Mucosa of gallbladder (tissue), 1 donor: ENCODE measurements at regions not wholly inside any gene's neighbourhood (a gene's known extent, or its start where the extent isn't known, plus 50 kb on each side); places are given as distances from the start of the nearest gene placed in this dataset.

Experiments
- DNase-seq: peaks from one replicate; pipeline ENCODE4 v3.0.0-alpha.2; 2020; ENCODE audit warnings: low spot score
- donor health status: DM: no; HTN: no; CAD: no.

DNA sequence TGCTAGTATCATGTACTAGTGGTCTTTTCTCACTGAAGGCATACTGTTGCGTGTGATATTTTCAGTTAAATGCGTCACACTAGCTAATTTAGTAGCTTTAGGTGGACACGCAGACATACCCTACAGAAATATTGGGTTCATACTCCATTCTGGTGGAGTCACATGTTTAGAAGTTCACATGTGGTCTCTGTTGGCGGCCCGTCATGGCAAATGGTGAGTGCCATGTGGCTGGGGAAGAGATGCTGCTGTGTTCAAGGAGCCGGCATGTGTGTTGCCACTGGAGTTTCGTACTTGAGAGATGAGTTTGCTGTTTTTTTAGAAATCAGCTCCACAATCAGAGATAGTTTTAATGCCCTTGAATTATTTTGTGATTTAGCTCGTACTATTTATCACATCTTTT, 454.6 kb downstream of the PCNX1 start:
- no peak for DNase-seq

DNA sequence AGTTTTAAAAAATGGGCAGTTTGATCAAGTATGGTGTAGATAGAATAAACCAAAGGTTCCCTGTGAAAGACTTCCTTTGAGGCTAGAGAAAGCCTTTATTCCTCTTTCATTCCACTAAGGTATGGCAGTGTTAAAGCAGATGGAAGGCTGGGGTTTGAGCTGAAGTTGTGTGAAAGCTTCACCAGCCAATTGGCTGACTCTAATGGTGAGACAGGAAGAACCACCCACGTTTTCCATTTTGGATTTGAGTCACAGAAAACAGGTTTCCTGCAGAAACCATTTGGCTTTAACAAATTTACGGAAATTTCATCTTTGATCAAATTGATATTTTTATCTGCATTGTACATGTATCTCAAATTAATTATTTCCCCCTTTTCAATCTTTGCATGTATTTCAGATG, 455.0 kb downstream of the PCNX1 start:
- no peak for DNase-seq

DNA sequence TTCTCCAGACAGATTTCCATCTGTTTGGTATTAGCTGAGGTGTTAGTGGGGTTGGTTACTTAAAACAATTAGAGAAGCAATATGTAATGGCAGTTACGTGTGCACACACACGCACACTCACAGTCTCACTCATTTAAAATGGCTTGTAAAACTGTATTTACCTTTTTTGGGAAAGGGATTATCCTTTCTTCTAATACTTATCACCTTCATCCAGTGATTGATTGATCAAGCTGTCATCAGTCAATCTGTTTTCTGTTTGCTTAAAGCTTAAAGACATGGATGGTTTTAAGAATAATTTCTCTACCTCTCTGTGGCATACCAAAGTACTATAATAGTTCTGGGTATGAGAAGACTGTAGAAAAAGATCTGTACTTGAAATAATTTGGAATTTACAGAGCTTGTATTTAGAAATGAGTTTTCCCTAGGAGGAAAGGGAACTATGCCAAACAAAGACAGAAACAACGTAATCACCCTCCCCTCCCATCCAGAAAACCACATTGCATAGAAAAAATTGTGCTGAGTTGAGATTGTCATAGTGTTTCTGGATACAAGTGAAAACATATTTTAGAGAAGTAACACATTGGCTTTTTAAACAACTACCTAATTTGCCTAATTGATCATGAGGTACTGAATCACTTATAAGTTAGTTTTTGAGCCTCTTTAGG, 455.8 kb downstream of the PCNX1 start:
- no peak for DNase-seq

DNA sequence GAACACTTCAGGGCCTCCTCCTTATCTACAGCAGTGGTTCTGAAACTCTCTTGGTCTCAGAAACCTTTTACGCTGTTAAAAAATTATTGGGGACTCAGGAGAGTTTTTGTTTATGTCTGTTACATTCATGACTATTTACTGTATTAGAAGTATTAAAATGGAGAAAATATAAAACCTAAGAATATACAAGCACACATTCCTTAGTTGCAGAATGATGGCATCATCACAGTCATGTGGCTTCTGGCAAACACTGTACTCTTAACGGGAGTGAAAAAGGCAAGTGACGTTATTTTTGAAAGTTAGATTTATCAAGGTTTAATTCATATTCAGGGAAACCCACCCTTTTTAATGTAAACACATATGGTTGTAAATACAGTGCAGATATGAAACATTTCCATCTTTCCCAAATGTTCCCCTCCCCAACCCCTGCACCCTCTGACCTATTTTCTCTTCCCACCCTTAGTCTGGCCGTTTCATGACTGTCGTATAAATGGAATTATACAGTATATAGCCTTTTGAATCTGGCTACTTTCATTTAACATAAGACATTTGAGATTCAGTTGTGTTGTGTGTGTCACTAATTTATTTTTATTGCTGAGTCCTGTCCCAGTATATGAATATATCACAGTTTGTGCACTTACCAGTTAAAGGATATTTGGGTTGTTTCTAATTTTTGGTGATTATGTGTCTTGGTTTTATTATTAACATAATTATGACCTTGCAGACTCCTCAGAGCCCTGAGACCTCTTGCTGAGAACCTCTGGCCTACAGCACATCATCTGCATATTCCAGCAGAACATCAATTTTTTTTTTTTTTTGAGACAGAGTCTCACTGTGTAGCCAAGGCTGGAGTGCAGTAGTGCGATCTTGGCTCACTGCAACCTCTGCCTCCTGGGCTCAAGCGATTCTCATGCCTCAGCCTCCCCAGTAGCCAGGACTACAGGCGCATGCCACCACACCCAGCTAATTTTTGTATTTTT, 457.0 kb downstream of the PCNX1 start:
- DNase-seq = peak; percentile 26

- DNase-seq = no peak
Measured at GRCh38 chr14:71365361-71365760, 458.1 kb downstream of the PCNX1 start.

DNA sequence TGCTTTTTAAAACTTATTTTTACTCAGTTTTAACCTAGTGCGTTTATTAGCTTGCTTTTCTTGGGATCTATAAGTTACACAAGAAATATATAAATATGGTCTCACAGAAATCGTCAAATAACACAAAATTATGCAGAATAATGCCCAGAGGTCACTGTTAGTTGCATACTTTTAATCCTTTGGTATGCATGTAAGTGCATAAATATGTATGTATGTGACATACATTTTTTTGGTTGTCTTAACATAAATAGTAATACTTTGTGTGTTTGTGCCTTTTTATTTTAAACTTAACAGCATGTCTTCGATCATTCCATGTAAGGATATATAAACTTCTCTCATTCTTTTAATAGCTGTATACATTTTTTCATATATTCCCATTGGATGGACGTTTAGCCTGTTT, 459.6 kb downstream of the PCNX1 start:
- DNase-seq = no peak

DNA sequence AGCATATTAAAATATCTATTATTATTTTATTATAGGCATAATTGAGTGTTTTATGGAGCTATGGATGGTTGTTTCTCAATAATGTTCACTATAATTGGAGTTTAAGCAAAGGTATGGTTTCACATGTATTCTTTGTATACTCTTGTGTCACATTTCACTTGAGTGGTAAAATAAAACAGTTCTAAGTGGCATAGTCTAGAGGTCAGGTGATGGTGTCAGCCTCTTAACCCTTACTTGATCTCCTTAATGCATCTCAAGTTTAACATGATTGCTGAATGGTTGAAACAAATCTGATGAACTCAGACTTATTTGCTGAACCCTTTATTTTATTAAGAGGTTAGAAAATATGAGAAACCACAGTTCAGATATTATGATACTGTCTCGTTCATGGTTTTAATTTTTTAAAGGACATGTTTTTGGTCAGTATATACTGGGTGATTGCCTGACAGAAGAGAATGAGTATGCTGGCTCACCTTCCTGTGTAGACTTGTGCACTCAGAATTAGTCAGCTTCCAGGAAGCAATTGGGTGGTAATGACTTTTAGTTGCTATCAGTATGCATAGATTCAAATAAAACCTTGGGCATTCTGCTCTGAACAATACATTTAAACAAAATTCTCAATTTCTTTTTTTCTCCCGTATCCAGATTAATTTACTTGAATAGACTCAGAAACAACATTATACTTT, 464.6 kb downstream of the PCNX1 start:
- no peak for DNase-seq

- no peak for DNase-seq
Measured at GRCh38 chr14:71372411-71372838, 465.2 kb downstream of the PCNX1 start.

- no peak for DNase-seq
Measured at GRCh38 chr14:71373773-71374172, 466.5 kb downstream of the PCNX1 start.

- no peak for DNase-seq
Measured at GRCh38 chr14:71374989-71375388, 467.7 kb downstream of the PCNX1 start.

- DNase-seq = no peak
Measured at GRCh38 chr14:71377099-71377498, 469.8 kb downstream of the PCNX1 start.

GRCh38 chr14:71380271-71380670, 473.0 kb downstream of the PCNX1 start:
- DNase-seq = no peak

DNA sequence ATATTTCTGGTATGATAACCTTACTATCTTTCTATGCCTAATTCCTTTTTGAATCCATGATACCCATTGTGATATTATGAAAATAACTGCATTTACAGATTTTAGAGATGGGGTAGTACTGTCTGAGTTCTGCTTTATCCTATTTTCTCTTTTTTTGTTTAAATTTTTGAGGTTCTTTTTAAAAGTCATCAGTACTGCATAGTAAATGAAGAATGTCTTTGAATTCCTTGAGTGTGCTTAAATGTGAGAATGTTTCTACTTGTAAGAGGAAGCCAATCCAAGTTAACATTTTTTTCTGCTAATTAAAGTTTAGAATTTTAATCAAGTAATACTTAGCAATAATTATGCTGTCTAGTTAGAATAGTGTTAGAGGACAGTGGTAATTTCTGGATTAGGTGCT, 474.6 kb downstream of the PCNX1 start:
- DNase-seq = no peak

GRCh38 chr14:71382315-71382714, 475.1 kb downstream of the PCNX1 start:
- no peak for DNase-seq

DNA sequence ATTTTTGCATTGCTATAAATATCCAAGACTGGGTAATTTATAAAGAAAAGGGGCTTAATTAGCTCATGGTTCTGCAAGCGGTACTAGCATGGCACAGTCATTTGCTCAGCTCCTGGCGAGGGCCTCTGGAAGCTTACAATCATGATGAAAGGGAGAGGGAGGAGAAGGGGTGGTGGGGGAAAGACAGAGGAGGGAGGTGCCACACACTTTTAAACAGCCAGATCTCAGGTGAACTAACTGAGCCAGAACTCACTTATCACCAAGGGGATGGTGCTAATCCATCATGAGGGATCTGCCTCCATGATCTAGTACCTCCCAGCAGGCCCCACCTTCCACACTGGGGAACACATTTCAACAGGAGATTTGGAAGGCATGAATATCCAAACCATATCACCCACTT, 476.3 kb downstream of the PCNX1 start:
- DNase-seq = no peak

- DNase-seq = no peak
Measured at GRCh38 chr14:71384007-71384845, 477.0 kb downstream of the PCNX1 start.

DNA sequence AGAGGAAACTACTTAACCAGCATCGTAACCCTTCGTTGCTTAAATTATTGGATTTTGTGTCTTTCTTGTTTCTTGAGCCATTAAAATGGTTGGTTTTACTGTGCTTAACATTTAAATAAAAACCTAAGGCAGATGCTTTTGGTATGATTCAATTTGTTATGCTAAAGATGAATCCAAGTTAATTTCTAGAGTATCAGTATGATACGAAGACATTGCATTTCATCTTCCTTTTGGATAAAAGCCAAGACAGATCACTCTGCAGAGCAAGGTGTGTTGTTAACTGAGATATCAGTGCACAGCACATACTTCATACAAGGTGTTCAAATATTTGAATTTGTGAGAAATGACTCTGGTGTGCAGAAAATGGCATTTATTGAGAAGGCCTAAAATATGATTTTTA, 480.5 kb downstream of the PCNX1 start:
- DNase-seq = no peak

GRCh38 chr14:71388336-71388735, 481.1 kb downstream of the PCNX1 start:
- DNase-seq = no peak

- no peak for DNase-seq
Measured at GRCh38 chr14:71388862-71389261, 481.6 kb downstream of the PCNX1 start.

DNA sequence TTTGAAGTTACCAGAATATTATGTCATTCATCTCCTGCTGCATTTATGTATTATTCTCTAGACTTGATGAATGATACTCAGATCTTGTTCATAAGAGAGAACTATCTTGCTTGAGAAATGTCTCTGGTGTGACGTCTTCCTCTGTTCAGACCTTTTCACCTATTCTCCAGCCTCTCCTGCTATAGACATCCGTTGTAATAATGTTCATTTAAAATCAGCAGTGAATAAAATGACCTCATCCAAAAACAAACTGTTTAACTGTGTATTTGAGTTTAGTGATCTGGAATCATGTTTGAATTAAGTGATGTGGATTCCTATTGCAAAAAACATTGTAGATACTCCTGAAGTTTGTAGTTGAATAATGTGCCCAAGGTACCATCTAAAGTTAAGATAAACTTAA, 487.1 kb downstream of the PCNX1 start:
- DNase-seq = no peak

DNA sequence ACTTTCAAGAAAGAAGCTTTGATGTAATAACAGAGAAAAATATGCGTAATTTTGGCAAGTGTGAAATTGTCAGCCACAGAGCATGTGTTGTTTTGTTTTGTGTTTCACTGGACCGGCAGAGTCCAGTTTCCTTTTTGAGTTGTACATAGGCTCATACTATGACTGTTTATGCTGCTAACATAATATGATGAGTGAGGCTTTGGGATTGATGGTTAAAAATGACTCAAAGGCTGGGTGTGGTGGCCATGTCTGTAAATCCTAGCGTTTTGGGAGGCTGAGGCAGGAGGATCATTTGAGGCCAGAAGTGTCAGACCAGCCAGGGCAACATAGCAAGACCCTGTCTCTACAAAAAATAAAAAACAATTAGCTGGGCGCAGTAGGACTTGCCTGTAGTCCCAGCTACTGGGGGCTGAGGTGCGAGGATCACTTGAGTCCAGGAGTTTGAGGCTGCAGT, 487.9 kb downstream of the PCNX1 start:
- no peak for DNase-seq

DNA sequence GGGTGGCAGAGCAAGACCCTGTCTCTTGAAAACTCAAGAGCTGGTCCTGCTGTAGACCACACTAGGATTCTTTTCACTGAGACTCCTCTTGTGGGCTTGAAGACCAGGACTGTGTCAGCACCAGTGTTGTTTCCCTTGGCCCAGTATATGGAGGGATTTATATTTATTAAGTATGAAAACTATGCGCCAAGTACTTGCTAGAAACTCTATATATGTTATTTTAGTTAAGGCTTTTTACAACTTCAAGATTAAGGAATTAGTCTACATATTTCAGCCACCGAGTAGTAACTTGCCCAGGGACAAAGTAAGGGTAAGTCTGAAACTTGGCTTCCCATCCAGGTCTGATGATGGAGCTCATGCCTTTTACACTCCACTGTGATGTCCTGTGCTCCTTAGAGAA, 488.4 kb downstream of the PCNX1 start:
- no peak for DNase-seq
